NCI-H1417 treated with DMSO at 0.1 percent for 48 hours (cell line): ENCODE measurements at regions not wholly inside any gene's neighbourhood (a gene's known extent, or its start where the extent isn't known, plus 50 kb on each side); places are given as distances from the start of the nearest gene placed in this dataset.
"Not testable (repeated sequence)": the region's sequence is repeated elsewhere in the genome, so short reads cannot be mapped to it uniquely, and the experiment has no call there.

Experiments
- DNase-seq: peaks from one replicate; lab custom pipeline; 2025; lab: John Stamatoyannopoulos, UW

- no peak for DNase-seq
Observed at GRCh38 chr1:96598416-96599168, 123.0 kb upstream of the PTBP2 start.

GRCh38 chr1:96604620-96605019, 117.0 kb upstream of the PTBP2 start:
- DNase-seq = not testable (repeated sequence)

GRCh38 chr1:96617375-96617774, 104.2 kb upstream of the PTBP2 start:
- not testable (repeated sequence) for DNase-seq

GRCh38 chr1:96632045-96632664, 89.4 kb upstream of the PTBP2 start:
- DNase-seq = no peak

- no peak for DNase-seq
Observed at GRCh38 chr1:96633695-96634094, 87.9 kb upstream of the PTBP2 start.

- DNase-seq = no peak
Observed at GRCh38 chr1:96634883-96635282, 86.7 kb upstream of the PTBP2 start.

GRCh38 chr1:96641282-96641681, 80.3 kb upstream of the PTBP2 start:
- no peak for DNase-seq

GRCh38 chr1:96643519-96643918, 78.1 kb upstream of the PTBP2 start:
- no peak for DNase-seq

- no peak for DNase-seq
Observed at GRCh38 chr1:96649301-96649700, 72.3 kb upstream of the PTBP2 start.

- no peak for DNase-seq
Observed at GRCh38 chr1:96651517-96651916, 70.1 kb upstream of the PTBP2 start.

- DNase-seq = no peak
Observed at GRCh38 chr1:96660051-96660450, 61.5 kb upstream of the PTBP2 start.

- no peak for DNase-seq
Observed at GRCh38 chr1:96660503-96660902, 61.1 kb upstream of the PTBP2 start.
